GM19099 (cell line): ENCODE measurements at regions not wholly inside any gene's neighbourhood (a gene's known extent, or its start where the extent isn't known, plus 50 kb on each side); places are given as distances from the start of the nearest gene placed in this dataset.

ENCODE experiments used
- POLR2A ChIP-seq: IDR thresholded peaks from 3 replicates; pipeline ENCODE4 v1.6.1; 2011; ENCODE audit warnings: low read depth; ENCODE audit not compliant: insufficient read length; ENCODE audit errors: extremely low read depth

GRCh38 chr2:75317316-75317715, 118.0 kb upstream of the TACR1 start:
- TF ChIP-seq POLR2A: no peak

- no peak for TF ChIP-seq POLR2A
Measured at GRCh38 chr2:75315436-75315835, 116.1 kb upstream of the TACR1 start.

DNA sequence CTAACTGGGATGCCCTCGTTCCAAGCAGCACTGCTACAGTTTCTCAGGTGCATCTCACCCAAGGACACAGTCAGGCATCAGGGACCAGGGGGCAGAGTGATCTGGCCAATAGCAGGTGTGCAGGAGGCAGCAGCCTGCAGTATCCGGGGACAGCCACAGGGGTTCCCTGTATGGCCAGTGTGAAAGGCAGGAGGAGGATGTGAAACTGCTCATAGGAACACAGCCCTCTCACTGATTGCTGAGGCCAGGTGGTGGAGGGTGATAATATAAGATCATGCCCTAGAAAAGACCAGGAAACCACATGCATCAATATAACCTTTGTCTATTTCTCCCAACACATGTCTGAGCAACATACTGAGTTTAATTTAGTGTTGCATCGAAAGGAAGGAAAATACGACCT, 112.7 kb upstream of the TACR1 start:
- TF ChIP-seq POLR2A: no peak

DNA sequence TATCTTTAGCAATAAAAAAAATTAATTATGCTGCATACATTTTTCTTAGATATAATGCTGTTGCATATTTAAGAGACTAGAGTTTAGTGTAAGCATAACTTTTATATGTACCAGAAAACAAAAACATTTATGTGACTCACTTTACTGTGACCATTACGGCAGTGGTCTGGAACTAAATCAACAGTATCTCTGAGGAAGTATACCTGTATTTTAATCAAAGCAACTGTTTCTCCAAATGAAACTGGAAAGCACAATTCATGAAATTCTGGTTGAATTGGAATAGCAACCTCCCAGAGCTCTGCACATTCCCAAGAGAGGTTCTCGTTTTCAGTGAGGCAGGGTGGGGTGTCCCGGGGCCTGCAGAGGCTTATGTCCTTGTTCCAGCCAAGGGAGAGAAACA, 112.2 kb upstream of the TACR1 start:
- TF ChIP-seq POLR2A: no peak

- TF ChIP-seq POLR2A: no peak
Measured at GRCh38 chr2:75310876-75311275, 111.6 kb upstream of the TACR1 start.

GRCh38 chr2:75309596-75310463, 110.5 kb upstream of the TACR1 start:
- no peak for TF ChIP-seq POLR2A

- no peak for TF ChIP-seq POLR2A
Measured at GRCh38 chr2:75303227-75303626, 103.9 kb upstream of the TACR1 start.

DNA sequence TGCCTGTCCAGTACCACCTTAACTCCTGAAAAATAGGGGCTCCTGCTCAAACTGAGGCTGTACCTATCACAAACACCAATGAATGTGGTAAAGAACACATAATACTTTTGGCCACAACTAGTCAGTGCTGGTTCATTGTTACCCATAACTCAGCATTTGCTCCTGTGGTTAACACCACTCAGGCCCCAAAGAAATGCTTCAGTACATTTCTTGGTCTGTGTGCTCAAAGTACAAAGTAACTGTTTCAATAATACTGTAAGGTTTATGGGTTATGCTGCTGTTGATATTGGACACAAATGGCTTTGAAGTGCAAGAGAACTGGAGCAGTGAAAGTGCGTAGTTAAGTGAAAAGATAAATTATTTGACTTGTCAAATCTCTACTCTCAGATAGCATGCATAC, 95.0 kb upstream of the TACR1 start:
- TF ChIP-seq POLR2A: no peak

- TF ChIP-seq POLR2A: no peak
Measured at GRCh38 chr2:75292826-75293225, 93.5 kb upstream of the TACR1 start.

DNA sequence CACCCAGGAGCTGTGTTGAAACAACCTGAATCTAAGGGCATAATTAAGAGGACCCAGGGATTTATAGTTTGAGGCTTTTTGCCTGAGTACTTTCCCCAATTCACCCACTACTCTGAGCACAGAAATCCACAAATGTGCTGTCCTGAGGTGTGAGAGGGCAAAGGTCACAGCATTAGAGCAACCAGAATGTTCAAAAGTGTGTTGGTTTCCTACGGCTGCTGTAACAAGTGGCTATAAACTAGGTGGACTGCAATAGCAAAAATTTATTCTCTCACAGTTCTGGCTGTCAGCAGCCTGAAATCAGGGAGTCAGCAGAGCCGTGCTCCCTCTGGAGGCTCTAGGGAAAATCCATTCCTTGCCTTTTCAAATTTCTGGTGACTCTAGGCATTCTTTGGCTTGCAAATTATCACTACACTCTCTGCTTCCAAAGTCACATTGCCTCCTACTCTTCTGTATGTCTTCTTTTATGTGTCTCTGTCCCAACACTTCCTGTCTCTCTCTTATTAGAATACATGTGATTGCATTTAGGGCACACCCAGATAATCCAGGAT, 91.4 kb upstream of the TACR1 start:
- no peak for TF ChIP-seq POLR2A

- TF ChIP-seq POLR2A: no peak
Measured at GRCh38 chr2:75289771-75290170, 90.5 kb upstream of the TACR1 start.

- no peak for TF ChIP-seq POLR2A
Measured at GRCh38 chr2:75288760-75289159, 89.4 kb upstream of the TACR1 start.

GRCh38 chr2:75287624-75288316, 88.5 kb upstream of the TACR1 start:
- no peak for TF ChIP-seq POLR2A

GRCh38 chr2:75284345-75284744, 85.0 kb upstream of the TACR1 start:
- TF ChIP-seq POLR2A: no peak

- TF ChIP-seq POLR2A: no peak
Measured at GRCh38 chr2:75278821-75279379, 79.6 kb upstream of the TACR1 start.

DNA sequence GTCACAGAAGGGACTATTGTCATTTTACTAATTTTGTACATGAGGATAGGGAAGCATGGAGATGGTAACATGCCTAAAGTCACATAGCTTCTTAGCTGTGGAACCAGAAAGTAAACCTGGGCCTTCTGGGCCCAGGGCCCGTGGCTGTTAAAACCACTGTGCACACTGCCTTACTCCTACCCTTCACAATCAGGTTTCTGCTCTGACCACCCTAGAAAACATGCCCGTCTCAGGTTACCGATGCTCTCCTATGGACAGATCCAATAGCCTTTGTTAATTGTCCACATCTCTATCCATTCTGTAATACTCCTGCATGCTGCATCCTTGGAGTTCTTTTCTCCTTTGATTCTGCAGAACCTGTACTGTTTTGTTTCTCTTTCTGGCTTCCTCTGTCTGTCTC, 79.0 kb upstream of the TACR1 start:
- TF ChIP-seq POLR2A: no peak
